ENCODE measurements at regions not wholly inside any gene's neighbourhood (a gene's known extent, or its start where the extent isn't known, plus 50 kb on each side); places are given as distances from the start of the nearest gene placed in this dataset.
"Not testable (repeated sequence)": the region's sequence is repeated elsewhere in the genome, so short reads cannot be mapped to it uniquely, and the experiment has no call there.

DNA sequence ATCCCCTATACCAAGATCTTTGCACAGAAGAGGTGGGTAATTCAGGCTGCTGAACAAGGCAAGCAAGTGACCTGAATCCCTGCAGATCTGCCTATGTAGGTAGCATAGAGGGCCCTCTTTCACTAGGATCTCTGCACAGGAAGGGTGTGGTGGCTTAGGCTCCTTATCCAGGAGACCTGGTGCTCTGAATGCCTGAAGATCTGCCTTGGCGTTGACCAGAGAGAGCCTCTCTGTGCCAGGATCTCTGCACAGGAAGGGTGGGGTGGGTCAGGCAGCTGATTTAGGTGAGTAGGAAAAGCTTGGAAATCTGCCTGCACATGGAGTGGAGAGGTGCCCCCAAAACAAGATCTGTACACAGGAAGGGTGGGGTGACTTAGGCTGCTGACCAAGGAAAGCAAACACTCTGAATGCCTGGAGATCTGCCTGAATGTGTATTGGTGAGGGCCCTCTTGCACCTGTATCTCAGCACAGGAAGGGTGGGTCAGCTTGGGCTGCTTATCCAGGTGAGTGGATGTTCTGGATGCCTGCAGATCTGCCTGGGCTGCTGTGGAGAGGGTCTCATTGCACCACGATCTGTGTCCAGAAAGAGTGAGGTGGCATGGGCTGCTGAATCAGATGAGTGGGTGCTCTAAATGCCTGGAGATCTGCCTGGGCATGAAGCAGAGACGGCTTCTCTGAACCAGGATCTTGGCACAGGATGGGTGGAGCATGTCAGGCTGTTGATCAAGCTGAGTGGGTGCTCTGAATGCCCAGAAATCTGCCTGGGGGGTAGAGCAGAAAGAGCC is 365.9 kb downstream of the DMAC1 start:
- Histone ChIP-seq H3K4me3 (no peak overlapping the region), H3K27ac (no peak overlapping the region), H3K9me3 (peaks cover 12% of the 10 kb centered on the region), H3K36me3 (no peaks in the 10 kb centered on the region), H3K27me3 (no peaks in the 10 kb centered on the region), H3K4me1 (peaks cover 8% of the 10 kb centered on the region)
- TF ChIP-seq EP300 (IDR thresholded peaks at IDR 0.05) (no peak), POLR2AphosphoS5 (IDR thresholded peaks at IDR 0.05) (no peak), POLR2A (IDR thresholded peaks at IDR 0.05) (no peak)
- no peak for DNase-seq (ENCODE audit: low spot score in 2 of 2)
- 46% methylated on average over 3 of the region's 3 CpGs for WGBS

DNA sequence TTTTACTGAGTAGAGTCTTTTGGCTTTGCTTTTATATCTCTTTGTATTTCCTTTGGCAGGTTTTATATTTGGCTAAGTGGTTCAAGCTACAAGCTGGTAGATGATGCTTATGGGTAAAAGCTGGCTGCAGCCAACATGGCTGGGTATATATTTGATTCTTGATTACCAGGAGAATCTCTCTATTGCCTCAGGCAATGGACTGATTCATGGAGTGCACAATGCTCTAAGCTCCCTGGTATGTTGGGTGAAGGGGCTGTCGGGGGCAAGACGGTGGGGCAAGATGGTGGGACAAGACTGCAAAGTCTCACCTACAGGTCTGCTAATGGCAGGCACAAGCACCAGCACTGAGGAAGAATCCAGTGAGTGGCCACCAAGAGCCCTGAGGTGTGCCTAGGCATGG is 366.6 kb downstream of the DMAC1 start:
- 65% methylated on average over 2 of the region's 2 CpGs for WGBS
- Histone ChIP-seq H3K27me3 (no peaks in the 10 kb centered on the region), H3K4me1 (peaks cover 8% of the 10 kb centered on the region), H3K36me3 (no peaks in the 10 kb centered on the region), H3K4me3 (no peak overlapping the region), H3K27ac (no peak overlapping the region), H3K9me3 (peaks cover 12% of the 10 kb centered on the region)
- TF ChIP-seq POLR2A (IDR thresholded peaks at IDR 0.05) (no peak), EP300 (IDR thresholded peaks at IDR 0.05) (no peak), POLR2AphosphoS5 (IDR thresholded peaks at IDR 0.05) (no peak)
- TF ChIP-seq, protein P1, sequence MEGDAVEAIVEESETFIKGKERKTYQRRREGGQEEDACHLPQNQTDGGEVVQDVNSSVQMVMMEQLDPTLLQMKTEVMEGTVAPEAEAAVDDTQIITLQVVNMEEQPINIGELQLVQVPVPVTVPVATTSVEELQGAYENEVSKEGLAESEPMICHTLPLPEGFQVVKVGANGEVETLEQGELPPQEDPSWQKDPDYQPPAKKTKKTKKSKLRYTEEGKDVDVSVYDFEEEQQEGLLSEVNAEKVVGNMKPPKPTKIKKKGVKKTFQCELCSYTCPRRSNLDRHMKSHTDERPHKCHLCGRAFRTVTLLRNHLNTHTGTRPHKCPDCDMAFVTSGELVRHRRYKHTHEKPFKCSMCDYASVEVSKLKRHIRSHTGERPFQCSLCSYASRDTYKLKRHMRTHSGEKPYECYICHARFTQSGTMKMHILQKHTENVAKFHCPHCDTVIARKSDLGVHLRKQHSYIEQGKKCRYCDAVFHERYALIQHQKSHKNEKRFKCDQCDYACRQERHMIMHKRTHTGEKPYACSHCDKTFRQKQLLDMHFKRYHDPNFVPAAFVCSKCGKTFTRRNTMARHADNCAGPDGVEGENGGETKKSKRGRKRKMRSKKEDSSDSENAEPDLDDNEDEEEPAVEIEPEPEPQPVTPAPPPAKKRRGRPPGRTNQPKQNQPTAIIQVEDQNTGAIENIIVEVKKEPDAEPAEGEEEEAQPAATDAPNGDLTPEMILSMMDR (IDR thresholded peaks at IDR 0.05), result no peak
- DNase-seq (ENCODE audit: low spot score in 2 of 2), result no peak

DNA sequence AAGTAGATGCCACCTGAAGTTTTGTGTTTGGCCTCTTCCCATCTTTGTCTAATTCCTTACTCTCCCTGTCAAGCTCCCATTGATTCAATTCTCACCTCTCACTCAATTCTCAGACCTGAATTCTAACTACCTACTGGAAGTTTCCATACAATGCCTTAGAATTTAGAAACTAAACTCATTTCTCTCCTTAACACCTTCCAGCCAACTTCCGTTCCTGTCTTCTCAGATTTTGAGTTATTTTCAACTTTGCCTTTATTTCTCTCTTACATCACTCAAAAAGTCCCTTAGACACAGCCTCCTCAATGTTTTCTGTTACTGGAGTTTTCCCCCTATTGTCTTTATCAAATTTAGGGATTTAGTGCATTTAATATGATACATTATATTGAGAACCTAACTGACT is 382.2 kb downstream of the DMAC1 start:
- not testable (repeated sequence) for H3K27me3 ChIP-seq; DNase-seq (ENCODE audit: low spot score in 2 of 2); H3K4me3 ChIP-seq; H3K27ac ChIP-seq; H3K9me3 ChIP-seq; H3K36me3 ChIP-seq; H3K4me1 ChIP-seq
- WGBS, result 83% methylated on average over 1 of the region's 1 CpG

DNA sequence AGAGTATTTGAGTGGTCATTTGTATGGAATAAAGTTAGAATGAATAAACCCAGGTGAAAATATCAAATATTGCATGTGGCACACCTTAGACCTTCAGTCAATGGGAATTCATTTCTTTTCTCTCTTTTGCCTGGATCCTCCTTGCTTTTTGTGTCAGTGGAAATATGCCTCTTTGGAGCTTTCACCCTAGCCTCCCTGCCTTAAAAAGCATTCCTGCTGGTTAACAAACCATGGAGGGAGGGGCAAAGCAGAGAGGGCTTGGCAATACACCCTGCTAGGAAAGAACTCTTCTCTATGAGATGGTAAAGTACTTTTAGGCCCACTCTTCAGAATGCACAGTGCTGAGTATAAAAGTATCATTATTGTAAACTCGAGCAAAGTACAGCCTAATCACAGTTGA is 383.7 kb downstream of the DMAC1 start:
- no peaks in the 10 kb centered on the region for H3K9me3 ChIP-seq
- no peak for TF ChIP-seq POLR2AphosphoS5 (IDR thresholded peaks at IDR 0.05)
- no peak for TF ChIP-seq EP300 (IDR thresholded peaks at IDR 0.05)
- TF ChIP-seq POLR2A (IDR thresholded peaks at IDR 0.05), result no peak
- TF ChIP-seq, protein P1 (IDR thresholded peaks at IDR 0.05), result no peak
- H3K4me1 ChIP-seq, result no peaks in the 10 kb centered on the region
- no peak for DNase-seq (ENCODE audit: low spot score in 2 of 2)
- no peaks in the 10 kb centered on the region for H3K36me3 ChIP-seq
- no peak overlapping the region for H3K27ac ChIP-seq
- WGBS, result 75% methylated on average over 1 of the region's 1 CpG
- H3K27me3 ChIP-seq, result no peaks in the 10 kb centered on the region
- no peak overlapping the region for H3K4me3 ChIP-seq

DNA sequence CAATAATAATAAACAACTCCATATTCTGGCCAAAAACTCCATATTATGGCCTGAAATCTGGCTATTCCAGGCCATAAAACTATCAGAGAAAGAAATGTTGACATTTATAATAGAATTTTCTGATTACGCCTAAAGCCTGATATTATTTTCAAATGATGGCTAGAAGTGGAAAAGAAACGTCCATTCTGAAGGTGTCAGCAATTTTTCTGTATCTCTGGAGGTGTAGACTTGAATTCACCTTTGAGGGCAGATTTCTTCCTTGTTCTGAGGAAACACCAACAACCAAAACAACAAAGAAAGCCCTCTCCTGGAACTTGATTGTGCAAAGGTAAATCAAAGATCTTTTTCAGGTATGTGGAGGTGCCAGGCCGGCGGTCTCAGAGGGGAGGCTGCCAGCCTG is 390.7 kb downstream of the DMAC1 start:
- TF ChIP-seq, protein P1 (IDR thresholded peaks at IDR 0.05), result no peak
- TF ChIP-seq POLR2AphosphoS5 (IDR thresholded peaks at IDR 0.05), result no peak
- no peak for TF ChIP-seq EP300 (IDR thresholded peaks at IDR 0.05)
- no peak for TF ChIP-seq POLR2A (IDR thresholded peaks at IDR 0.05)
- WGBS, result 91% methylated on average over 4 of the region's 4 CpGs
- no peak overlapping the region for H3K27ac ChIP-seq
- no peak overlapping the region for H3K4me3 ChIP-seq
- no peaks in the 10 kb centered on the region for H3K36me3 ChIP-seq
- H3K27me3 ChIP-seq, result no peaks in the 10 kb centered on the region
- no peak for DNase-seq (ENCODE audit: low spot score in 2 of 2)
- H3K4me1 ChIP-seq, result no peaks in the 10 kb centered on the region
- no peaks in the 10 kb centered on the region for H3K9me3 ChIP-seq

DNA sequence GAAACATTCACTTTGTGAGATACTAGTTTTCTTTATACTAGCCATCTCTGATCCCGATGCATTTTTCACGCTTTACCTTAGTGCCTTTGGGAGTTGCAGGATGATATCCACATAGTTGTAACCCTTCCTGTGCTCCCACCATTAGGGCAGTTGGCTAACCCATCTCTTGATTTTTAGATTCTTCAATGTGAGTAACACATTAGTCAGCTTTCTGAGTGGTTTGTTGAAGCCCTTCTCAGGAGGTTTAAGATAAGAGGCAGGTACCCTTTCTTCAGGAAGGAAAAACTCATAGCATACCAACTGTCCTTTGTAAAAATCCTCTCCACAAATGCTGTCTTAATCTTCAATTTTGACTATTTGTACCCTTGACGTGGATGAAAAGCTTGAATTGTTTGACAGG is 392.3 kb downstream of the DMAC1 start:
- no peak overlapping the region for H3K4me3 ChIP-seq
- H3K27ac ChIP-seq, result no peak overlapping the region
- TF ChIP-seq, protein P1 (IDR thresholded peaks at IDR 0.05), result no peak
- TF ChIP-seq EP300 (IDR thresholded peaks at IDR 0.05) (no peak), POLR2AphosphoS5 (IDR thresholded peaks at IDR 0.05) (no peak), POLR2A (IDR thresholded peaks at IDR 0.05) (no peak)
- H3K27me3 ChIP-seq, result no peaks in the 10 kb centered on the region
- DNase-seq (ENCODE audit: low spot score in 2 of 2), result no peak
- H3K36me3 ChIP-seq, result no peaks in the 10 kb centered on the region
- H3K9me3 ChIP-seq, result no peaks in the 10 kb centered on the region
- WGBS, result 96% methylated on average over 3 of the region's 3 CpGs
- H3K4me1 ChIP-seq, result no peaks in the 10 kb centered on the region
